ENCODE measurements at regions not wholly inside any gene's neighbourhood (a gene's known extent, or its start where the extent isn't known, plus 50 kb on each side); places are given as distances from the start of the nearest gene placed in this dataset.

GRCh38 chr1:57945045-57945444, 521.2 kb upstream of the DAB1 start:
- no peak overlapping the region for H3K27ac ChIP-seq (ENCODE audit: low read depth, low read length)
- H4K20me1 ChIP-seq (ENCODE audit: insufficient read depth, low read length): no peaks in the 10 kb centered on the region
- FAIRE-seq: no peak
- H3K79me2 ChIP-seq (ENCODE audit: insufficient read depth, low read length): no peaks in the 10 kb centered on the region
- no peak overlapping the region for H3K4me2 ChIP-seq (ENCODE audit: low read length)
- no peaks in the 10 kb centered on the region for H3K36me3 Mint-ChIP-seq (ENCODE audit: low read depth, unreplicated experiment)
- H3K9ac ChIP-seq (ENCODE audit: low read length): no peak overlapping the region
- H3K27ac Mint-ChIP-seq (ENCODE audit: unreplicated experiment): no peak overlapping the region
- DNase-seq (ENCODE audit: low read depth): no peak
- H3K9me3 ChIP-seq (ENCODE audit: insufficient read depth, low read depth, low read length): no peaks in the 10 kb centered on the region
- H3K4me1 Mint-ChIP-seq (ENCODE audit: low read depth, unreplicated experiment): no peaks in the 10 kb centered on the region
- H3K36me3 ChIP-seq (ENCODE audit: insufficient read depth, low read length): no peaks in the 10 kb centered on the region
- H2AFZ ChIP-seq (ENCODE audit: low read depth, low read length): no peak overlapping the region
- TF ChIP-seq EZH2 (IDR thresholded peaks at IDR 0.05; ENCODE audit: insufficient read depth, low read length) (no peak), CTCF (IDR thresholded peaks at IDR 0.05; ENCODE audit: insufficient read depth, low read depth, low read length) (no peak)
- no peak overlapping the region for H3K4me3 ChIP-seq (ENCODE audit: insufficient read depth, low read depth, low read length)
- no peaks in the 10 kb centered on the region for H3K9me3 Mint-ChIP-seq (ENCODE audit: unreplicated experiment)
- no peaks in the 10 kb centered on the region for H3K4me1 ChIP-seq (ENCODE audit: insufficient read depth, low read length)
- H3K4me3 Mint-ChIP-seq (ENCODE audit: unreplicated experiment): no peak overlapping the region
- H3K27me3 ChIP-seq (ENCODE audit: insufficient read depth, low read length): peaks cover 2% of the 10 kb centered on the region
- H3K27me3 Mint-ChIP-seq (ENCODE audit: low read depth, unreplicated experiment): peaks cover 3% of the 10 kb centered on the region

GRCh38 chr1:57943365-57943764, 519.5 kb upstream of the DAB1 start:
- DNase-seq (ENCODE audit: low read depth): no peak
- Mint-ChIP-seq H3K27me3 (ENCODE audit: low read depth, unreplicated experiment) (peaks cover 5% of the 10 kb centered on the region), H3K4me1 (ENCODE audit: low read depth, unreplicated experiment) (no peaks in the 10 kb centered on the region), H3K36me3 (ENCODE audit: low read depth, unreplicated experiment) (no peaks in the 10 kb centered on the region), H3K27ac (ENCODE audit: unreplicated experiment) (no peak overlapping the region), H3K4me3 (ENCODE audit: unreplicated experiment) (no peak overlapping the region), H3K9me3 (ENCODE audit: unreplicated experiment) (no peaks in the 10 kb centered on the region)
- H4K20me1 ChIP-seq (ENCODE audit: insufficient read depth, low read length): no peaks in the 10 kb centered on the region
- H3K27me3 ChIP-seq (ENCODE audit: insufficient read depth, low read length): no peaks in the 10 kb centered on the region
- H2AFZ ChIP-seq (ENCODE audit: low read depth, low read length): no peak overlapping the region
- no peak for TF ChIP-seq CTCF (IDR thresholded peaks at IDR 0.05; ENCODE audit: insufficient read depth, low read depth, low read length)
- TF ChIP-seq EZH2 (IDR thresholded peaks at IDR 0.05; ENCODE audit: insufficient read depth, low read length): no peak
- no peaks in the 10 kb centered on the region for H3K4me1 ChIP-seq (ENCODE audit: insufficient read depth, low read length)
- H3K27ac ChIP-seq (ENCODE audit: low read depth, low read length): no peak overlapping the region
- no peak overlapping the region for H3K9ac ChIP-seq (ENCODE audit: low read length)
- no peaks in the 10 kb centered on the region for H3K36me3 ChIP-seq (ENCODE audit: insufficient read depth, low read length)
- no peaks in the 10 kb centered on the region for H3K9me3 ChIP-seq (ENCODE audit: insufficient read depth, low read depth, low read length)
- FAIRE-seq: no peak
- no peak overlapping the region for H3K4me2 ChIP-seq (ENCODE audit: low read length)
- no peak overlapping the region for H3K4me3 ChIP-seq (ENCODE audit: insufficient read depth, low read depth, low read length)
- H3K79me2 ChIP-seq (ENCODE audit: insufficient read depth, low read length): no peaks in the 10 kb centered on the region

- H3K79me2 ChIP-seq (ENCODE audit: insufficient read depth, low read length): no peaks in the 10 kb centered on the region
- H3K36me3 ChIP-seq (ENCODE audit: insufficient read depth, low read length): no peaks in the 10 kb centered on the region
- H3K27me3 ChIP-seq (ENCODE audit: insufficient read depth, low read length): no peaks in the 10 kb centered on the region
- DNase-seq (ENCODE audit: low read depth) (no peak), FAIRE-seq (no peak)
- H4K20me1 ChIP-seq (ENCODE audit: insufficient read depth, low read length): no peaks in the 10 kb centered on the region
- no peaks in the 10 kb centered on the region for H3K9me3 ChIP-seq (ENCODE audit: insufficient read depth, low read depth, low read length)
- no peaks in the 10 kb centered on the region for H3K36me3 Mint-ChIP-seq (ENCODE audit: low read depth, unreplicated experiment)
- H3K4me3 Mint-ChIP-seq (ENCODE audit: unreplicated experiment): no peak overlapping the region
- H3K4me2 ChIP-seq (ENCODE audit: low read length): no peak overlapping the region
- TF ChIP-seq CTCF (IDR thresholded peaks at IDR 0.05; ENCODE audit: insufficient read depth, low read depth, low read length): no peak
- TF ChIP-seq EZH2 (IDR thresholded peaks at IDR 0.05; ENCODE audit: insufficient read depth, low read length): no peak
- H3K4me1 Mint-ChIP-seq (ENCODE audit: low read depth, unreplicated experiment): no peaks in the 10 kb centered on the region
- peaks cover 3% of the 10 kb centered on the region for H3K9me3 Mint-ChIP-seq (ENCODE audit: unreplicated experiment)
- H2AFZ ChIP-seq (ENCODE audit: low read depth, low read length): no peak overlapping the region
- H3K9ac ChIP-seq (ENCODE audit: low read length): no peak overlapping the region
- H3K27me3 Mint-ChIP-seq (ENCODE audit: low read depth, unreplicated experiment): peaks cover 4% of the 10 kb centered on the region
- no peak overlapping the region for H3K27ac Mint-ChIP-seq (ENCODE audit: unreplicated experiment)
- no peak overlapping the region for H3K4me3 ChIP-seq (ENCODE audit: insufficient read depth, low read depth, low read length)
- H3K27ac ChIP-seq (ENCODE audit: low read depth, low read length): no peak overlapping the region
- H3K4me1 ChIP-seq (ENCODE audit: insufficient read depth, low read length): no peaks in the 10 kb centered on the region
Measured at GRCh38 chr1:57934745-57935144, 510.9 kb upstream of the DAB1 start.

Measured in astrocyte (in vitro differentiated cells and primary cell).